ENCODE measurements at regions not wholly inside any gene's neighbourhood (a gene's known extent, or its start where the extent isn't known, plus 50 kb on each side); places are given as distances from the start of the nearest gene placed in this dataset.

GRCh38 chr4:178598672-178599071, 1156.4 kb upstream of the AGA start:
- no peaks in the 10 kb centered on the region for H3K36me3 ChIP-seq (ENCODE audit: control insufficient read depth, insufficient read depth, low read length)
- no peaks in the 10 kb centered on the region for H3K9me3 ChIP-seq (ENCODE audit: control insufficient read depth, low read length)
- H3K4me3 ChIP-seq (ENCODE audit: extremely low read depth, insufficient read depth, low read length, poor library complexity, severe bottlenecking): no peak overlapping the region
- WGBS, 2 experiments (ENCODE audit: insufficient coverage in 2 of 2): no CpG with 5 or more reads among the region's 1 CpG
- H3K27ac ChIP-seq (ENCODE audit: low read depth, low read length, severe bottlenecking): no peak overlapping the region
- no peaks in the 10 kb centered on the region for H3K4me1 ChIP-seq (ENCODE audit: control insufficient read depth, insufficient read depth, low read length, poor library complexity, severe bottlenecking)

- H3K4me1 ChIP-seq (ENCODE audit: control insufficient read depth, insufficient read depth, low read length, poor library complexity, severe bottlenecking): no peaks in the 10 kb centered on the region
Measured at GRCh38 chr4:178599521-178599920, 1157.3 kb upstream of the AGA start.

GRCh38 chr4:178602833-178603232, 1160.6 kb upstream of the AGA start:
- Histone ChIP-seq H3K9me3 (ENCODE audit: control insufficient read depth, low read length) (no peaks in the 10 kb centered on the region), H3K4me1 (ENCODE audit: control insufficient read depth, insufficient read depth, low read length, poor library complexity, severe bottlenecking) (no peaks in the 10 kb centered on the region), H3K27ac (ENCODE audit: low read depth, low read length, severe bottlenecking) (no peak overlapping the region), H3K4me3 (ENCODE audit: extremely low read depth, insufficient read depth, low read length, poor library complexity, severe bottlenecking) (no peak overlapping the region), H3K36me3 (ENCODE audit: control insufficient read depth, insufficient read depth, low read length) (no peaks in the 10 kb centered on the region)
- no CpG with 5 or more reads among the region's 2 CpGs for WGBS, 2 experiments (ENCODE audit: insufficient coverage in 2 of 2)

More at GRCh38 chr4:178599521-178599920, 1157.3 kb upstream of the AGA start:
- no peak overlapping the region for H3K27ac ChIP-seq (ENCODE audit: low read depth, low read length, severe bottlenecking)
- H3K9me3 ChIP-seq (ENCODE audit: control insufficient read depth, low read length): no peaks in the 10 kb centered on the region
- no peak overlapping the region for H3K4me3 ChIP-seq (ENCODE audit: extremely low read depth, insufficient read depth, low read length, poor library complexity, severe bottlenecking)
- H3K36me3 ChIP-seq (ENCODE audit: control insufficient read depth, insufficient read depth, low read length): no peaks in the 10 kb centered on the region

- no peak overlapping the region for H3K4me3 ChIP-seq (ENCODE audit: extremely low read depth, insufficient read depth, low read length, poor library complexity, severe bottlenecking)
- no peak overlapping the region for H3K27ac ChIP-seq (ENCODE audit: low read depth, low read length, severe bottlenecking)
- no peaks in the 10 kb centered on the region for H3K4me1 ChIP-seq (ENCODE audit: control insufficient read depth, insufficient read depth, low read length, poor library complexity, severe bottlenecking)
- H3K36me3 ChIP-seq (ENCODE audit: control insufficient read depth, insufficient read depth, low read length): no peaks in the 10 kb centered on the region
- WGBS, 2 experiments (ENCODE audit: insufficient coverage in 2 of 2): no CpG with 5 or more reads among the region's 2 CpGs
- no peaks in the 10 kb centered on the region for H3K9me3 ChIP-seq (ENCODE audit: control insufficient read depth, low read length)
Measured at GRCh38 chr4:178611062-178611461, 1168.8 kb upstream of the AGA start.

GRCh38 chr4:178612733-178613132, 1170.5 kb upstream of the AGA start:
- Histone ChIP-seq H3K4me1 (ENCODE audit: control insufficient read depth, insufficient read depth, low read length, poor library complexity, severe bottlenecking) (no peaks in the 10 kb centered on the region), H3K36me3 (ENCODE audit: control insufficient read depth, insufficient read depth, low read length) (no peaks in the 10 kb centered on the region), H3K27ac (ENCODE audit: low read depth, low read length, severe bottlenecking) (no peak overlapping the region), H3K4me3 (ENCODE audit: extremely low read depth, insufficient read depth, low read length, poor library complexity, severe bottlenecking) (no peak overlapping the region), H3K9me3 (ENCODE audit: control insufficient read depth, low read length) (no peaks in the 10 kb centered on the region)
- WGBS, 2 experiments (ENCODE audit: insufficient coverage in 2 of 2): no CpG with 5 or more reads among the region's 4 CpGs

- no peaks in the 10 kb centered on the region for H3K36me3 ChIP-seq (ENCODE audit: control insufficient read depth, insufficient read depth, low read length)
- no peak overlapping the region for H3K27ac ChIP-seq (ENCODE audit: low read depth, low read length, severe bottlenecking)
- no peaks in the 10 kb centered on the region for H3K4me1 ChIP-seq (ENCODE audit: control insufficient read depth, insufficient read depth, low read length, poor library complexity, severe bottlenecking)
- no peak overlapping the region for H3K4me3 ChIP-seq (ENCODE audit: extremely low read depth, insufficient read depth, low read length, poor library complexity, severe bottlenecking)
- no CpG with 5 or more reads among the region's 1 CpG for WGBS, 2 experiments (ENCODE audit: insufficient coverage in 2 of 2)
- no peaks in the 10 kb centered on the region for H3K9me3 ChIP-seq (ENCODE audit: control insufficient read depth, low read length)
Measured at GRCh38 chr4:178632415-178632814, 1190.2 kb upstream of the AGA start.

GRCh38 chr4:178633263-178633662, 1191.0 kb upstream of the AGA start:
- Histone ChIP-seq H3K4me1 (ENCODE audit: control insufficient read depth, insufficient read depth, low read length, poor library complexity, severe bottlenecking) (no peaks in the 10 kb centered on the region), H3K9me3 (ENCODE audit: control insufficient read depth, low read length) (no peaks in the 10 kb centered on the region), H3K36me3 (ENCODE audit: control insufficient read depth, insufficient read depth, low read length) (no peaks in the 10 kb centered on the region), H3K4me3 (ENCODE audit: extremely low read depth, insufficient read depth, low read length, poor library complexity, severe bottlenecking) (no peak overlapping the region), H3K27ac (ENCODE audit: low read depth, low read length, severe bottlenecking) (no peak overlapping the region)
- WGBS, 2 experiments (ENCODE audit: insufficient coverage in 2 of 2): no CpG with 5 or more reads among the region's 1 CpG

GRCh38 chr4:178664621-178665020, 1222.4 kb upstream of the AGA start:
- Histone ChIP-seq H3K9me3 (ENCODE audit: control insufficient read depth, low read length) (no peaks in the 10 kb centered on the region), H3K4me1 (ENCODE audit: control insufficient read depth, insufficient read depth, low read length, poor library complexity, severe bottlenecking) (no peaks in the 10 kb centered on the region)
- 100% methylated on average over 1 of the region's 1 CpG; no CpG with 5 or more reads in 1 of the 2 experiments for WGBS, 2 experiments (ENCODE audit: insufficient coverage in 2 of 2)

GRCh38 chr4:178665916-178666315, 1223.7 kb upstream of the AGA start:
- H3K36me3 ChIP-seq (ENCODE audit: control insufficient read depth, insufficient read depth, low read length): no peaks in the 10 kb centered on the region
- no peak overlapping the region for H3K27ac ChIP-seq (ENCODE audit: low read depth, low read length, severe bottlenecking)
- no peaks in the 10 kb centered on the region for H3K9me3 ChIP-seq (ENCODE audit: control insufficient read depth, low read length)
- no peak overlapping the region for H3K4me3 ChIP-seq (ENCODE audit: extremely low read depth, insufficient read depth, low read length, poor library complexity, severe bottlenecking)
- no peaks in the 10 kb centered on the region for H3K4me1 ChIP-seq (ENCODE audit: control insufficient read depth, insufficient read depth, low read length, poor library complexity, severe bottlenecking)
- 100% methylated on average over 1 of the region's 5 CpGs; no CpG with 5 or more reads in 1 of the 2 experiments for WGBS, 2 experiments (ENCODE audit: insufficient coverage in 2 of 2)

More at GRCh38 chr4:178664621-178665020, 1222.4 kb upstream of the AGA start:
- Histone ChIP-seq H3K36me3 (ENCODE audit: control insufficient read depth, insufficient read depth, low read length) (no peaks in the 10 kb centered on the region), H3K4me3 (ENCODE audit: extremely low read depth, insufficient read depth, low read length, poor library complexity, severe bottlenecking) (no peak overlapping the region), H3K27ac (ENCODE audit: low read depth, low read length, severe bottlenecking) (no peak overlapping the region)

- Histone ChIP-seq H3K27ac (ENCODE audit: low read depth, low read length, severe bottlenecking) (no peak overlapping the region), H3K4me1 (ENCODE audit: control insufficient read depth, insufficient read depth, low read length, poor library complexity, severe bottlenecking) (no peaks in the 10 kb centered on the region), H3K9me3 (ENCODE audit: control insufficient read depth, low read length) (no peaks in the 10 kb centered on the region), H3K36me3 (ENCODE audit: control insufficient read depth, insufficient read depth, low read length) (no peaks in the 10 kb centered on the region), H3K4me3 (ENCODE audit: extremely low read depth, insufficient read depth, low read length, poor library complexity, severe bottlenecking) (no peak overlapping the region)
- 86 to 100% methylated on average over 1 of the region's 4 CpGs for WGBS, 2 experiments (ENCODE audit: insufficient coverage in 2 of 2)
Measured at GRCh38 chr4:178671766-178672165, 1229.5 kb upstream of the AGA start.

GRCh38 chr4:178672512-178672911, 1230.3 kb upstream of the AGA start:
- no peak overlapping the region for H3K4me3 ChIP-seq (ENCODE audit: extremely low read depth, insufficient read depth, low read length, poor library complexity, severe bottlenecking)
- no peaks in the 10 kb centered on the region for H3K36me3 ChIP-seq (ENCODE audit: control insufficient read depth, insufficient read depth, low read length)
- no CpG with 5 or more reads among the region's 1 CpG for WGBS, 2 experiments (ENCODE audit: insufficient coverage in 2 of 2)

More at GRCh38 chr4:178672512-178672911, 1230.3 kb upstream of the AGA start:
- Histone ChIP-seq H3K4me1 (ENCODE audit: control insufficient read depth, insufficient read depth, low read length, poor library complexity, severe bottlenecking) (no peaks in the 10 kb centered on the region), H3K9me3 (ENCODE audit: control insufficient read depth, low read length) (no peaks in the 10 kb centered on the region), H3K27ac (ENCODE audit: low read depth, low read length, severe bottlenecking) (no peak overlapping the region)

Measured in mesodermal cell (in vitro differentiated cells).